H9 (cell line): ENCODE measurements at regions not wholly inside any gene's neighbourhood (a gene's known extent, or its start where the extent isn't known, plus 50 kb on each side); places are given as distances from the start of the nearest gene placed in this dataset.

ENCODE experiments used
- DNase-seq: peaks from one replicate; pipeline ENCODE4 v3.0.0-alpha.2; 2017
- H2AFZ ChIP-seq: one replicate; pipeline ENCODE4 v1.6.1; 2013; ENCODE audit warnings: mild to moderate bottlenecking, low read length, control low read depth, moderate library complexity
- H2AK5ac ChIP-seq: 2 replicates; pipeline ENCODE4 v1.6.1; 2013; ENCODE audit warnings: low read length, control low read depth, mixed read lengths; ENCODE audit not compliant: insufficient read length
- H2BK120ac ChIP-seq: one replicate; pipeline ENCODE4 v1.6.1; 2013; ENCODE audit warnings: low read depth, mild to moderate bottlenecking, low read length, control low read depth, inconsistent platforms; ENCODE audit not compliant: poor library complexity, severe bottlenecking
- H2BK12ac ChIP-seq: 2 replicates; pipeline ENCODE4 v1.6.1; 2013; ENCODE audit warnings: low read length, control low read depth, mixed read lengths, low read depth; ENCODE audit not compliant: insufficient read length
- H2BK15ac ChIP-seq: 2 replicates; pipeline ENCODE4 v1.6.1; 2013; ENCODE audit warnings: low read depth, low read length, control low read depth
- H2BK20ac ChIP-seq: one replicate; pipeline ENCODE4 v1.6.1; 2013; ENCODE audit warnings: low read depth, mild to moderate bottlenecking, low read length, control low read depth, inconsistent platforms; ENCODE audit not compliant: poor library complexity, severe bottlenecking
- H2BK5ac ChIP-seq: 2 replicates; pipeline ENCODE4 v1.6.1; 2013; ENCODE audit warnings: low read length, control low read depth, mixed read lengths; ENCODE audit not compliant: insufficient read length
- H3K14ac ChIP-seq: 2 replicates; pipeline ENCODE4 v1.6.1; 2013; ENCODE audit warnings: low read length, control low read depth; ENCODE audit not compliant: insufficient read depth
- H3K18ac ChIP-seq: 2 replicates; pipeline ENCODE4 v1.6.1; 2013; ENCODE audit warnings: low read depth, mild to moderate bottlenecking, mixed read lengths, low read length, control low read depth; ENCODE audit not compliant: insufficient read length
- H3K23ac ChIP-seq: 2 replicates; pipeline ENCODE4 v1.6.1; 2013; ENCODE audit warnings: low read length, control low read depth, mixed read lengths, low read depth; ENCODE audit not compliant: insufficient read length
- H3K23me2 ChIP-seq: 2 replicates; pipeline ENCODE4 v1.6.1; 2013; ENCODE audit warnings: low read depth, mild to moderate bottlenecking, mixed read lengths, low read length, control low read depth; ENCODE audit not compliant: insufficient read length, poor library complexity, severe bottlenecking
- H3K27ac ChIP-seq: 2 replicates; pipeline ENCODE4 v1.5.1; 2013; ENCODE audit warnings: low read length, control low read depth, mixed read lengths, low read depth; ENCODE audit not compliant: insufficient read length
- H3K27me3 ChIP-seq: 2 replicates; pipeline ENCODE4 v1.6.1; 2013; ENCODE audit warnings: low read length, control low read depth, inconsistent platforms; ENCODE audit not compliant: insufficient read depth
- H3K4ac ChIP-seq: 2 replicates; pipeline ENCODE4 v1.6.1; 2013; ENCODE audit warnings: low read depth, mild to moderate bottlenecking, control low read depth, inconsistent platforms, low read length, moderate library complexity
- H3K4me1 ChIP-seq: 2 replicates; pipeline ENCODE4 v1.6.1; 2013; ENCODE audit warnings: low read length, control low read depth, inconsistent platforms; ENCODE audit not compliant: insufficient read depth
- H3K4me2 ChIP-seq: 2 replicates; pipeline ENCODE4 v1.6.1; 2013; ENCODE audit warnings: low read length, control low read depth, mixed read lengths; ENCODE audit not compliant: insufficient read length, insufficient read depth
- H3K56ac ChIP-seq: 2 replicates; pipeline ENCODE4 v1.6.1; 2013; ENCODE audit warnings: low read depth, mild to moderate bottlenecking, mixed read lengths, low read length, control low read depth; ENCODE audit not compliant: insufficient read length
- H3K79me1 ChIP-seq: 2 replicates; pipeline ENCODE4 v1.6.1; 2013; ENCODE audit warnings: low read depth, mild to moderate bottlenecking, moderate library complexity, low read length, control low read depth, inconsistent platforms; ENCODE audit not compliant: insufficient read depth, poor library complexity, severe bottlenecking
- H3K79me2 ChIP-seq: 2 replicates; pipeline ENCODE4 v1.6.1; 2013; ENCODE audit warnings: low read length, control low read depth, inconsistent platforms; ENCODE audit not compliant: insufficient read depth
- H3K9ac ChIP-seq: 2 replicates; pipeline ENCODE4 v1.6.1; 2013; ENCODE audit warnings: low read length, control low read depth, mixed read lengths; ENCODE audit not compliant: insufficient read length; ENCODE audit errors: extremely low read depth
- H3K9me3 ChIP-seq: one replicate; pipeline ENCODE4 v1.6.1; 2013; ENCODE audit warnings: low read depth, low read length, inconsistent platforms; ENCODE audit not compliant: control insufficient read depth
- H3T11ph ChIP-seq: one replicate; pipeline ENCODE4 v1.6.1; 2013; ENCODE audit warnings: mild to moderate bottlenecking, low read length, control low read depth, inconsistent platforms
- H4K20me1 ChIP-seq: one replicate; pipeline ENCODE4 v1.6.1; 2013; ENCODE audit not compliant: control insufficient read depth, insufficient read length, insufficient read depth
- H4K5ac ChIP-seq: 2 replicates; pipeline ENCODE4 v1.6.1; 2013; ENCODE audit warnings: low read depth, mild to moderate bottlenecking, mixed read lengths, low read length, control low read depth; ENCODE audit not compliant: insufficient read length
- H4K8ac ChIP-seq: replicated peaks from 2 replicates; pipeline ENCODE4 v1.6.1; 2013; ENCODE audit warnings: low read length, control low read depth, mixed read lengths, low read depth; ENCODE audit not compliant: insufficient read length
- H4K91ac ChIP-seq: 2 replicates; pipeline ENCODE4 v1.6.1; 2013; ENCODE audit warnings: low read depth, mild to moderate bottlenecking, moderate library complexity, mixed read lengths, low read length, control low read depth; ENCODE audit not compliant: insufficient read length
- H3K27ac Mint-ChIP-seq, 3 experiments: 2 replicates in 2 of 3; 3 replicates in 1 of 3; pipeline ENCODE4 v1.8.0; 2020 to 2021; ENCODE audit warnings: mixed read lengths in 3 of 3, mild to moderate bottlenecking in 1 of 3, moderate library complexity in 1 of 3
- H3K27me3 Mint-ChIP-seq: 2 replicates; pipeline ENCODE4 v1.8.0; 2021; ENCODE audit warnings: low read depth, mild to moderate bottlenecking, moderate library complexity, mixed read lengths
- H3K36me3 Mint-ChIP-seq, 3 experiments: 2 replicates in 2 of 3; 3 replicates in 1 of 3; pipeline ENCODE4 v1.8.0; 2020 to 2021; ENCODE audit warnings: low read depth in 3 of 3, mixed read lengths in 3 of 3; ENCODE audit not compliant: insufficient read depth in 1 of 3
- H3K4me1 Mint-ChIP-seq, 2 experiments: 2 replicates each; pipeline ENCODE4 v1.8.0; 2020; ENCODE audit warnings: mixed read lengths in 2 of 2
- H3K4me3 Mint-ChIP-seq, 2 experiments: 2 replicates in 1 of 2; 3 replicates in 1 of 2; pipeline ENCODE4 v1.8.0; 2020 to 2021; ENCODE audit warnings: mild to moderate bottlenecking in 2 of 2, mixed read lengths in 2 of 2, moderate library complexity in 1 of 2
- H3K9me3 Mint-ChIP-seq, 2 experiments: 2 replicates in 1 of 2; 3 replicates in 1 of 2; pipeline ENCODE4 v1.8.0; 2020; ENCODE audit warnings: mild to moderate bottlenecking in 2 of 2, mixed read lengths in 2 of 2, moderate library complexity in 1 of 2
- WGBS: extraction: QIAGEN DNeasy Blood & Tissue Kit; methylation state at CpG from one replicate; pipeline ENCODE4 v1.1.7; 2013; ENCODE audit warnings: missing lambda C conversion rate, low lambda C conversion rate, mixed read lengths; ENCODE audit not compliant: insufficient read length; ENCODE audit errors: extremely low coverage; 5-methylcytosine and 5-hydroxymethylcytosine counted together
- TF ChIP-seq, protein P1 (sequence below): fragments of 200-600 bp; sonication (generic); conservative IDR thresholded peaks from 3 replicates; pipeline ENCODE4 v1.8.0; 2021; ENCODE audit warnings: antibody characterized with exemption, mild to moderate bottlenecking

DNA sequence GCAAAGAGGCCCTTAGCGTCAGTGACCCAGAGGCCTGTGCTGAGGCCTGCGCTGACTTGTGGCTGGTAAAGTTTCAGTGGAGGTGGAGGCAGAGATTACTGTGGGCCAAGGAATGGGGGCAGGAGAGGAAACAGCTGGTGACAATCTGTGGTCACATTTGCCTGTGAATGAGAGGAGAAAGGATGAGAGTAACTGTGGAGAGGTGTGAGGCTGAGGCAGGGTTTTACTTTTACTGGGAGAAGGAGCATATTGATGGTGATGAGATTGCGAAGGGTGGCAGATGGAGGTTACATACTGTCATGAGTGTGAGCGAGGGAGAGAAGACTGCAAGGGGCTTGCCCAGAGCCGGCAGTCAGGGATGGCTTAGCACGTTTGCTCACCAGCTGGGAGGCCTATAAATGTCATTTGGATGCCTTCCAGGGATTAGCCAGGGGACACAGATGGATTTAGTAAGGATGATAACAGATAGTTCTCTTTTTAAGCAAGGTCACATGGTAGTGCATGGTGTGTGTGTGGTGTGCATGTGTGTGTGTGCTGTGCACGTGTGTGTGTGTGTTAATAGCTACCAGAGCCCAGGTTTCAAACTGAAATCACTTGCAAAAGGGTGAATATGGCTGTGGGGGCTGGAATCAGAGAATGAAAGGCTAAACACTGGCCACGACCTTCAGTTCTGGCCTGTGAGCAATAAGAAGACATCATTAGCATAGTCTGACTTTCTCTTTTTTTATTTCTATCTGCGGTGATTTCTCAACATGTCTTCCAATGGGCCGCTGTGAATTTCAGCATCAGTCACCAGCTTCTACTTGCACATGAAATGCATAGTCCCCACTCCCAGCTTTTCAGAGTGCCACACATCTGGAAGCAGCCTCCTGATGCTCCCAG, 291.5 kb upstream of the ZNF32 start:
- TF ChIP-seq, protein P1, sequence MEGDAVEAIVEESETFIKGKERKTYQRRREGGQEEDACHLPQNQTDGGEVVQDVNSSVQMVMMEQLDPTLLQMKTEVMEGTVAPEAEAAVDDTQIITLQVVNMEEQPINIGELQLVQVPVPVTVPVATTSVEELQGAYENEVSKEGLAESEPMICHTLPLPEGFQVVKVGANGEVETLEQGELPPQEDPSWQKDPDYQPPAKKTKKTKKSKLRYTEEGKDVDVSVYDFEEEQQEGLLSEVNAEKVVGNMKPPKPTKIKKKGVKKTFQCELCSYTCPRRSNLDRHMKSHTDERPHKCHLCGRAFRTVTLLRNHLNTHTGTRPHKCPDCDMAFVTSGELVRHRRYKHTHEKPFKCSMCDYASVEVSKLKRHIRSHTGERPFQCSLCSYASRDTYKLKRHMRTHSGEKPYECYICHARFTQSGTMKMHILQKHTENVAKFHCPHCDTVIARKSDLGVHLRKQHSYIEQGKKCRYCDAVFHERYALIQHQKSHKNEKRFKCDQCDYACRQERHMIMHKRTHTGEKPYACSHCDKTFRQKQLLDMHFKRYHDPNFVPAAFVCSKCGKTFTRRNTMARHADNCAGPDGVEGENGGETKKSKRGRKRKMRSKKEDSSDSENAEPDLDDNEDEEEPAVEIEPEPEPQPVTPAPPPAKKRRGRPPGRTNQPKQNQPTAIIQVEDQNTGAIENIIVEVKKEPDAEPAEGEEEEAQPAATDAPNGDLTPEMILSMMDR = no peak
- Histone ChIP-seq H4K91ac (no peak overlapping the region), H3K27me3 (no peaks in the 10 kb centered on the region), H2BK12ac (no peak overlapping the region), H3K18ac (no peak overlapping the region), H2AFZ (no peak overlapping the region), H3K4me2 (no peak overlapping the region), H3K27ac (no peak overlapping the region), H3K23me2 (no peaks in the 10 kb centered on the region), H3K79me2 (no peaks in the 10 kb centered on the region), H3K56ac (no peak overlapping the region), H3T11ph (no peak overlapping the region), H3K4ac (no peak overlapping the region), H3K14ac (no peak overlapping the region), H2BK120ac (no peak overlapping the region), H3K9me3 (no peaks in the 10 kb centered on the region), H3K9ac (no peak overlapping the region), H2BK20ac (no peak overlapping the region), H2BK15ac (no peak overlapping the region), H3K23ac (no peak overlapping the region), H2BK5ac (no peak overlapping the region), H2AK5ac (no peak overlapping the region), H3K4me1 (no peaks in the 10 kb centered on the region), H4K8ac (no peak overlapping the region), H4K20me1 (no peaks in the 10 kb centered on the region), H3K79me1 (no peaks in the 10 kb centered on the region), H4K5ac (no peak overlapping the region)
- WGBS = no CpG with 5 or more reads among the region's 10 CpGs
- Mint-ChIP-seq H3K27me3 (peaks cover 3% of the 10 kb centered on the region; the same call in 1 of the 2 replicates), H3K9me3 (peaks cover 0 to 7% of the 10 kb centered on the region in 2 experiments; a peak in 3 of 5 replicates), H3K4me1 (peaks cover 8% of the 10 kb centered on the region in 2 experiments), H3K36me3 (peaks cover 0 to 3% (median 0%) of the 10 kb centered on the region in 3 experiments; a peak in 1 of 7 replicates), H3K4me3 (no peak overlapping the region; a peak in 1 of 5 replicates), H3K27ac (no peak overlapping the region; a peak in 1 of 7 replicates)
- peak; percentile 14 for DNase-seq
